GM23248 (cell line): ENCODE measurements at regions not wholly inside any gene's neighbourhood (a gene's known extent, or its start where the extent isn't known, plus 50 kb on each side); places are given as distances from the start of the nearest gene placed in this dataset.

Source experiments
- DNase-seq: peaks from one replicate; pipeline ENCODE4 v3.0.0-alpha.2; 2015
- H2AFZ ChIP-seq: fragments of 200-600 bp; sonication (generic); 2 replicates; pipeline ENCODE4 v1.6.1; 2016; ENCODE audit warnings: antibody characterized with exemption
- H3F3A ChIP-seq: fragments of 200-600 bp; sonication (generic); 2 replicates; pipeline ENCODE4 v1.6.1; 2016; ENCODE audit warnings: mild to moderate bottlenecking, antibody characterized with exemption, mixed run types; ENCODE audit not compliant: insufficient read depth
- H3K27ac ChIP-seq: fragments of 200-600 bp; sonication (generic); 2 replicates; pipeline ENCODE4 v1.5.1; 2016; ENCODE audit warnings: mild to moderate bottlenecking
- H3K27me3 ChIP-seq: fragments of 200-600 bp; sonication (generic); replicated peaks from 2 replicates; pipeline ENCODE4 v1.6.1; 2016; ENCODE audit warnings: mild to moderate bottlenecking; ENCODE audit not compliant: insufficient read depth
- H3K36me3 ChIP-seq: fragments of 200-600 bp; sonication (generic); 2 replicates; pipeline ENCODE4 v1.6.1; 2016; ENCODE audit warnings: low read depth, mild to moderate bottlenecking
- H3K4me1 ChIP-seq: fragments of 200-600 bp; sonication (generic); 2 replicates; pipeline ENCODE4 v1.6.1; 2016; ENCODE audit warnings: mild to moderate bottlenecking; ENCODE audit not compliant: insufficient read depth
- H3K4me2 ChIP-seq: fragments of 200-600 bp; sonication (generic); one replicate; pipeline ENCODE4 v1.6.1; 2016; ENCODE audit warnings: mild to moderate bottlenecking; ENCODE audit not compliant: unreplicated experiment
- H3K4me3 ChIP-seq: fragments of 200-600 bp; sonication (generic); 2 replicates; pipeline ENCODE4 v1.5.1; 2016; ENCODE audit warnings: mild to moderate bottlenecking
- H3K79me2 ChIP-seq: fragments of 200-600 bp; sonication (generic); 2 replicates; pipeline ENCODE4 v1.6.1; 2016; ENCODE audit warnings: mild to moderate bottlenecking; ENCODE audit not compliant: insufficient read depth
- H3K9ac ChIP-seq: fragments of 200-600 bp; sonication (generic); 2 replicates; pipeline ENCODE4 v1.6.1; 2016; ENCODE audit warnings: mild to moderate bottlenecking
- H3K9me2 ChIP-seq: fragments of 200-600 bp; sonication (generic); 2 replicates; pipeline ENCODE4 v1.6.1; 2016; ENCODE audit warnings: mixed run types, mild to moderate bottlenecking, moderate library complexity; ENCODE audit not compliant: insufficient read depth
- H3K9me3 ChIP-seq: fragments of 200-600 bp; sonication (generic); one replicate; pipeline ENCODE4 v1.6.1; 2017; ENCODE audit warnings: low read depth
- H4K20me1 ChIP-seq: fragments of 200-600 bp; sonication (generic); 2 replicates; pipeline ENCODE4 v1.6.0; 2016; ENCODE audit not compliant: insufficient read depth
- EZH2 ChIP-seq: fragments of 200-600 bp; sonication (generic); IDR thresholded peaks from 2 replicates; pipeline ENCODE4 v1.6.1; 2018; ENCODE audit warnings: antibody characterized with exemption, mild to moderate bottlenecking; ENCODE audit not compliant: insufficient read depth, poor library complexity, severe bottlenecking
- EZH2phosphoT487 ChIP-seq: fragments of 200-600 bp; sonication (generic); IDR thresholded peaks from 2 replicates; pipeline ENCODE4 v1.6.1; 2018; ENCODE audit warnings: antibody characterized with exemption, moderate library complexity, mild to moderate bottlenecking, low read depth; ENCODE audit not compliant: insufficient read depth
- WGBS, 2 experiments: methylation state at CpG; one replicate each; pipeline ENCODE4 v1.1.6; 2015 to 2017; ENCODE audit warnings: low lambda C conversion rate in 2 of 2, low coverage in 1 of 2; ENCODE audit errors: missing lambda C conversion rate in 2 of 2; 5-methylcytosine and 5-hydroxymethylcytosine counted together
- in situ Hi-C: fragments of 300-500 bp; cut with MboI; formaldehyde crosslinking; loops from 2 replicates; pipeline ENCODE4 v1.15.0; 2020

- in situ Hi-C loops = no loop called here
- Histone ChIP-seq H3K79me2 (no peaks in the 10 kb centered on the region), H4K20me1 (no peaks in the 10 kb centered on the region), H3K9me3 (no peaks in the 10 kb centered on the region), H3K27me3 (no peaks in the 10 kb centered on the region), H3K4me3 (no peak overlapping the region), H3K36me3 (no peaks in the 10 kb centered on the region), H3K4me2 (no peak overlapping the region), H3K27ac (no peak overlapping the region), H2AFZ (no peak overlapping the region), H3K4me1 (no peaks in the 10 kb centered on the region), H3F3A (no peaks in the 10 kb centered on the region), H3K9me2 (no peaks in the 10 kb centered on the region), H3K9ac (no peak overlapping the region)
- no peak for TF ChIP-seq EZH2
- no peak for TF ChIP-seq EZH2phosphoT487
- 0 to 10% methylated on average over 1 of the region's 1 CpG for WGBS, 2 experiments
- no peak for DNase-seq
Measured at GRCh38 chr10:81213370-81213769, 661.6 kb upstream of the NRG3 start.

DNA sequence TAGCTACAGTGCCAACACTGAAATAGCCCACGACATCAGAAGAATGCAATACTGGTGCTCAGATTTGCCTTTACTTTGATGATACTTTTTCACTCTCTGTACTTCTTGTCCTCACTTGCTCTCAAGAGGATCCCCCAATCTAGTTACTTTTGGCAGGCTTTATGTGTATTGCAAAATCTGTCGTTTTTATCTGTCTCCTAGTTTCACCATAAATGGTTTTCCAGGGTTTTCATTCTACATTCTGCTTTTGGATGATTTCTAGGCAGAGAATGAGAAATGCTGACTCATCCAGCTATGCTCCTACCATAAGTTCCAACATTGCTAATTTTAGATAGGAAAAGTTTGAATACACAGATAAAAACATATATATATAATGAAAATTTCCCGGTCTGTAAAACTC lies 659.5 kb upstream of the NRG3 start:
- no peaks in the 10 kb centered on the region for H3K27me3 ChIP-seq
- H3K4me2 ChIP-seq = no peak overlapping the region
- no peaks in the 10 kb centered on the region for H3K79me2 ChIP-seq
- H4K20me1 ChIP-seq = no peaks in the 10 kb centered on the region
- H3K9me3 ChIP-seq = no peaks in the 10 kb centered on the region
- H3K27ac ChIP-seq = no peak overlapping the region
- DNase-seq = no peak
- in situ Hi-C loops = no loop called here
- H3F3A ChIP-seq = no peaks in the 10 kb centered on the region
- no peak overlapping the region for H3K4me3 ChIP-seq
- no peaks in the 10 kb centered on the region for H3K4me1 ChIP-seq
- WGBS, 2 experiments = 4 to 8% methylated on average over 3 of the region's 3 CpGs
- no peak overlapping the region for H3K9ac ChIP-seq
- H3K9me2 ChIP-seq = no peaks in the 10 kb centered on the region
- TF ChIP-seq EZH2 (no peak), EZH2phosphoT487 (no peak)
- H2AFZ ChIP-seq = no peak overlapping the region
- no peaks in the 10 kb centered on the region for H3K36me3 ChIP-seq

DNA sequence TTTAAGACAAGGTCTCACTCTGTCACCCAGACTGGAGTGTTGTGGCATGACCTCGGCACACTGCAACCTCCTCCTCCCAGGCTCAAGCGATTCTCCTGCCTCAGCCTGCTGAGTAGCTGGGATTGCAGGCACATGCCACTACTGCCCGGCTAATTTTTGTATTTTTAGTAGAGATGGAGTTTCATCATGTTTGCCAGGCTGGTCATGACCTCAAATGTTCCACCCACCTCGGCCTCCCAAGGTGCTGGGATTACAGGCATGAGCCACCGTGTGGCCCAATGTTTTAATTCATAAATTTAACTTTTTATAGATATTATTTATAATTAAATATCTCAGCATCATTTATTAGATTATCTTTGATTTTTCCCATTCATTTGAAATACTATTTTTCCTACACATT lies 658.0 kb upstream of the NRG3 start:
- Histone ChIP-seq H3K9me3 (no peaks in the 10 kb centered on the region), H3K9me2 (no peaks in the 10 kb centered on the region), H3F3A (no peaks in the 10 kb centered on the region), H3K9ac (no peak overlapping the region), H3K4me2 (no peak overlapping the region), H3K36me3 (no peaks in the 10 kb centered on the region), H3K27ac (no peak overlapping the region), H3K4me3 (no peak overlapping the region), H2AFZ (no peak overlapping the region), H3K27me3 (no peaks in the 10 kb centered on the region), H4K20me1 (no peaks in the 10 kb centered on the region), H3K4me1 (no peaks in the 10 kb centered on the region), H3K79me2 (no peaks in the 10 kb centered on the region)
- in situ Hi-C loops = no loop called here
- TF ChIP-seq EZH2 (no peak), EZH2phosphoT487 (no peak)
- 17 to 34% methylated on average over 5 of the region's 5 CpGs for WGBS, 2 experiments
- no peak for DNase-seq

DNA sequence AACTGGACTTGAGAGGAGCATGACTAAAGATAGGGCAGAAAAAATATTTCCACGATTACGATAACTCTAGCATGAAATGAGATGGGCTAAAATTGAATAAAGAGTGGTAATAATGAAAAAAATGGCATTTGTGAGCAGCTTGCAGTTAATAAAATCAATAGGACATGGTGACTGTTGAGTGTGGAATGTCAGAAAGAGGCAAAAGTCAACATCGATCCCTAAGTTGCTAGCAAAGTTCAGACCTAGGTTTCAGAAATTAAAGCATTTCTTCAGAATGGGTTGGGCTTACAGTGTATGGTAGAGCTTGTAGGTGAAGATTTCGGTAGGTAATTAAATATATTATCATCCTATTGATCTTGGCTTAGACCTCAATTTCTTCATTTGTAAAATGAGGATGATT lies 656.7 kb upstream of the NRG3 start:
- Histone ChIP-seq H3K27ac (no peak overlapping the region), H3K36me3 (no peaks in the 10 kb centered on the region), H3K4me2 (no peak overlapping the region), H3K79me2 (no peaks in the 10 kb centered on the region), H3K27me3 (no peaks in the 10 kb centered on the region), H2AFZ (no peak overlapping the region), H4K20me1 (no peaks in the 10 kb centered on the region), H3K9me3 (no peaks in the 10 kb centered on the region), H3K9ac (no peak overlapping the region), H3K4me1 (no peaks in the 10 kb centered on the region), H3K9me2 (no peaks in the 10 kb centered on the region), H3F3A (no peaks in the 10 kb centered on the region), H3K4me3 (no peak overlapping the region)
- DNase-seq = no peak
- WGBS, 2 experiments = 44 to 47% methylated on average over 4 of the region's 4 CpGs
- TF ChIP-seq EZH2 = no peak
- in situ Hi-C loops = no loop called here

DNA sequence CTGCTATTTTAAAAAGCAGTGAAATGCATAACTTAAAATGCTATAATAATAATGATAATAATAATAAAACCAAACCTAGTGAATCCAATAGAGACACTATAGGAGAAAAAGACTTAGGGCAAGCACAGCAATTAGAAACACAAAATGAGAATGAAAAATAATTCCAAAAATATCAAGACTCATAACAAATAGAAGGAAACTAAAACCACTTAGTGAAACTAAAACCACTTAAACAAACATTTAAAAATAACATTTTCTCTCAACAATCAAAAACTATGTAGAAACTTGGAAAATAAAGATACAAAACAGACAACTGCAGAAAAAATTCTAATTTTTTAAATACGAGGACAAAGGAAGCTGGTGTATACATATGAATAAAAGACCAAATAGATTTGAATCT lies 655.2 kb upstream of the NRG3 start:
- H2AFZ ChIP-seq = no peak overlapping the region
- no peaks in the 10 kb centered on the region for H4K20me1 ChIP-seq
- H3K4me1 ChIP-seq = no peaks in the 10 kb centered on the region
- H3K9me3 ChIP-seq = no peaks in the 10 kb centered on the region
- DNase-seq = no peak
- no peaks in the 10 kb centered on the region for H3K79me2 ChIP-seq
- in situ Hi-C loops = no loop called here
- no peak overlapping the region for H3K27ac ChIP-seq
- no peak overlapping the region for H3K9ac ChIP-seq
- H3K4me3 ChIP-seq = no peak overlapping the region
- no peak overlapping the region for H3K4me2 ChIP-seq
- H3F3A ChIP-seq = no peaks in the 10 kb centered on the region
- 0% methylated on average over 1 of the region's 1 CpG for WGBS, 2 experiments
- H3K9me2 ChIP-seq = no peaks in the 10 kb centered on the region
- no peak for TF ChIP-seq EZH2
- H3K27me3 ChIP-seq = no peaks in the 10 kb centered on the region
- H3K36me3 ChIP-seq = no peaks in the 10 kb centered on the region
